Activated naive CD8-positive, alpha-beta T cell treated with anti-CD3 and anti-CD28 coated beads, Interleukin-2, amount 50 U/mL, for 24 hours (primary cell): ENCODE measurements at regions not wholly inside any gene's neighbourhood (a gene's known extent, or its start where the extent isn't known, plus 50 kb on each side); places are given as distances from the start of the nearest gene placed in this dataset.
"Not testable (repeated sequence)": the region's sequence is repeated elsewhere in the genome, so short reads cannot be mapped to it uniquely, and the experiment has no call there.

ENCODE experiments used
- ATAC-seq: fragments of 150-1000 bp; cut with Tn5 transposase; one replicate; pipeline ENCODE4 v1.10.0; 2021
- DNase-seq: peaks from one replicate; pipeline ENCODE4 v3.0.0; 2021
- H3K27ac Mint-ChIP-seq: one replicate; pipeline ENCODE4 v1.8.0; 2021; ENCODE audit warnings: mild to moderate bottlenecking, mixed read lengths
- H3K27me3 Mint-ChIP-seq: one replicate; pipeline ENCODE4 v1.8.0; 2021; ENCODE audit warnings: mixed read lengths
- H3K36me3 Mint-ChIP-seq: one replicate; pipeline ENCODE4 v1.8.0; 2021; ENCODE audit warnings: low read depth, mixed read lengths
- H3K4me1 Mint-ChIP-seq: one replicate; pipeline ENCODE4 v1.8.0; 2021; ENCODE audit warnings: mixed read lengths
- H3K4me3 Mint-ChIP-seq: one replicate; pipeline ENCODE4 v1.8.0; 2021; ENCODE audit warnings: mild to moderate bottlenecking, moderate library complexity, mixed read lengths
- H3K9me3 Mint-ChIP-seq: one replicate; pipeline ENCODE4 v1.8.0; 2021; ENCODE audit warnings: mixed read lengths

DNA sequence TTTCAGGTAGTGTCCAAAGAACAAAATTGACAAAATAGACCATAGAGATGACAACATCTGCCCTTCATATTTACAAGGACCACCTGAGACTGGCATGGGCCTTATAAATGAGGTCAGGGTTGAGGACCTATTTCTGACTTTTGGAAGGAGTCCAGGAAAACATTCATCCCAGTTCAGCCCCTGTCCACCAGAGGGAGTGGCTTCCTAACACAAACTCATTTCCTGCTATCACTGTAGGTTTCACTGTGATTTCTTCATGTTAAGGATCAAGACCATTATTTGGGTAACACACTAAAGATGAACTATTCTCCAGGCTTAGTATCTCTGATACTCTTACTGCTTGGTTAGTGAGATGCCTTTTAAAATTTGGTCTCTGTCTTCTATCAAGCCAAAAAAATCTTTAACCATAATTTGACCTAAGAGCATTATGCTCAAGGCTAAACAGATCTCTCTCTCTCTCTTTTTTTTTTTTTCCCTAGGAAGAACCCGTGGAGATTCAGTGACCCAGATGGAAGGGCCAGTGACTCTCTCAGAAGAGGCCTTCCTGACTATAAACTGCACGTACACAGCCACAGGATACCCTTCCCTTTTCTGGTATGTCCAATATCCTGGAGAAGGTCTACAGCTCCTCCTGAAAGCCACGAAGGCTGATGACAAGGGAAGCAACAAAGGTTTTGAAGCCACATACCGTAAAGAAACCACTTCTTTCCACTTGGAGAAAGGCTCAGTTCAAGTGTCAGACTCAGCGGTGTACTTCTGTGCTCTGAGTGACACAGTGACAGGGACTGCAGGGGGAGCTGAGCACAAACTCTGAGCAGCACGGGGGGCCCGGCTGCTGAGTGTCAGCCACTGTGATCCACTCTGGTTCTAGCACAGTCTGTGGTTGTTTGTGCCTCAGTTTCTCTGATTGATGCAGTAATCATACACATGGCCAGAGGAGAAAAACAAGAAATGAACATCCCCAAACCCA is 267.6 kb upstream of the OR4E1 start:
- peak overlapping the region; percentile 10 for H3K27ac Mint-ChIP-seq
- DNase-seq (peak; percentile 11), ATAC-seq (peak; percentile 87)
- H3K9me3 Mint-ChIP-seq: no peaks in the 10 kb centered on the region
- no peaks in the 10 kb centered on the region for H3K36me3 Mint-ChIP-seq
- peaks cover 23% of the 10 kb centered on the region for H3K4me1 Mint-ChIP-seq
- H3K27me3 Mint-ChIP-seq: peaks cover 4% of the 10 kb centered on the region
- peak overlapping the region; percentile 76 for H3K4me3 Mint-ChIP-seq

DNA sequence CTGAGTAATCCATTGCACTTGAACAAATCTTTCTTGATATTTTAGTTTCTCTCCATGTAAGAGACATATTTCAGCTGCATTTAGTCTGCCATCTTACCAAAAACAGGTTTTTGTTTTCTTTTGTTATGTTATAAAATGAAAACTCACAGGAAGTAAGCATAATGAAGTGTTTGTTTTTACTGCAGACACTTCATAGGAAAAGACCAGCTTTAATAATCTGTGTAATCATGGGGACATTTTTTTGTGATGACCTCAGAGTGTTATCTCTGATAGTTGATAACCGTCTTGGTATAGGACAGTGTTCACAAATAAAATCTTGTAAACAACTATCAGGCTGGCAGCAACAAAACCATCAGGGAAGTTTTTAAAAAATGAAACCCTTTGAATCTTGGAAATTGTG is 266.2 kb upstream of the OR4E1 start:
- DNase-seq (no peak), ATAC-seq (no peak)
- Mint-ChIP-seq H3K36me3 (no peaks in the 10 kb centered on the region), H3K27me3 (no peaks in the 10 kb centered on the region), H3K9me3 (no peaks in the 10 kb centered on the region), H3K27ac (no peak overlapping the region), H3K4me3 (no peak overlapping the region), H3K4me1 (peaks cover 23% of the 10 kb centered on the region)

DNA sequence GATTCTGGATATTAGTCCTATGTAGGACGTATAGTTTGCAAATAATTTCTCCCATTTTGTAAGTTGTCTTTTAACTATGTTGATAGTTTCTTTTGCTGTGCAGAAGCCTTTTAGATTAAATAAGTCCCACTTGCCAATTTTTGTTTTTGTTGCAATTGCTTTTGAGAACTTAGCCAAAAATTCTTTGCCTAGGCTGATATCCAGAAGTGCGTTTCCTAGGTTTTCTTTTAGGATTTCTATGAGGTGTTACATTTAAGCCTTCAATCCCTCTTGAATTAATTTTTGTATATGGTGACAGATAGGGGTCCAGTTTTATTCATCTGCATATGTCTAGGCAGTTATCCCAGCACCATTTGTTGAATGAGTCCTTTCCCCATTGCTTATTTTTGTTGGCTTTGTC is 264.4 kb upstream of the OR4E1 start:
- Mint-ChIP-seq H3K4me3 (no peak overlapping the region), H3K27ac (no peak overlapping the region), H3K4me1 (peaks cover 24% of the 10 kb centered on the region), H3K9me3 (no peaks in the 10 kb centered on the region), H3K36me3 (no peaks in the 10 kb centered on the region), H3K27me3 (no peaks in the 10 kb centered on the region)
- DNase-seq: no peak
- ATAC-seq: no peak

DNA sequence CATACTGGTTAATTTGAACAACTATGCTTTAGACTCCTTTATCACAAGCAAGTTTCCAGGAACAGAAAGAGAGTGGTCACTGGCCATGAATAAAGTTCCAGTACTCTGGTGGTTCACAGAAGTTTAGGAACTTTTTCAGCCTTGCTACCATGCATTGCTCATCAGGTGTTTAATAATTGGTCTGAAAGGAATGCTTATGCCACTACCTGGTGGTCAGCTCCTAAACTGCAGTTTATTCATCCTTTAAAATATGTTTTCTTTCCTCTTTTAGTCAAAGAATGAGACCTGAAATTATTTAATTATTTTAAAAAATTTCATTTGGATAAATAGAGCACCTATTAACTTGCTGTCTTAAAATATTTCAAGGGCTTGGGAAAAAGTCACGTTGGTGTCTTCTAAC is 260.1 kb upstream of the OR4E1 start:
- Mint-ChIP-seq H3K27ac (no peak overlapping the region), H3K4me3 (no peak overlapping the region), H3K27me3 (no peaks in the 10 kb centered on the region), H3K36me3 (no peaks in the 10 kb centered on the region), H3K4me1 (peaks cover 2% of the 10 kb centered on the region), H3K9me3 (no peaks in the 10 kb centered on the region)
- ATAC-seq (no peak), DNase-seq (no peak)

DNA sequence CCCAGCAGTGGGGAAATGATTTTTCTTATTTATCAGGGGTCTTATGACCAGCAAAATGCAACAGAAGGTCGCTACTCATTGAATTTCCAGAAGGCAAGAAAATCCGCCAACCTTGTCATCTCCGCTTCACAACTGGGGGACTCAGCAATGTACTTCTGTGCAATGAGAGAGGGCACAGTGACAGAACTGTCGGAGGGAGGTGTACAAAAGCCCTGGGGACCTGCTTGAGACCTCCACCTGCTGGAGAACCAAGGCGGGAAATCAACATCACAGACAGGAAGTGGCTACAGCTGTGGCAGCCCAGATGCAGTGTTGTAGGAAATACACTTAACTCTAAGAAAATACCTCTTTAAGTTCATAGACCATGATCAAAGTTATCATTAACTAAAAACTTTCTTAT is 250.9 kb upstream of the OR4E1 start:
- Mint-ChIP-seq H3K4me1 (peaks cover 58% of the 10 kb centered on the region), H3K27ac (peak overlapping the region; percentile 91), H3K36me3 (no peaks in the 10 kb centered on the region), H3K9me3 (no peaks in the 10 kb centered on the region), H3K4me3 (peak overlapping the region; percentile 47), H3K27me3 (no peaks in the 10 kb centered on the region)
- ATAC-seq (peak; percentile 82), DNase-seq (peak; percentile 50)

DNA sequence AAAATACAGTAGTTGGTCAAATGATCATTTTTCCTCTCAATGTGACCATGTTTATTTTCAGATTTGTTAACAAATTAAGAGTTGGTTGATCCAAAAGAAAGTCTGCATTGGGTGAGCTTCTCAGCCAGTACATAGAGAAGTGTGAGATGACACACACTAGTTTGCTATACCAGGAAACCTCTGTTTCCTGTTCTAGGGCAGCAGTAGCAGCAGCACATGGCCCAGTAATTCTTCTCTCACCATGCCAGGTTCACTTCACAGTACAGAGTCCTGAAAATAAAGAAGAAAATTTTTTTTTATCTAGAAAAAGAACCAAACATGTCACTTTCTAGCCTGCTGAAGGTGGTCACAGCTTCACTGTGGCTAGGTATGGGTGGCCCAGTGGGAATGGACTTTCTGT is 250.2 kb upstream of the OR4E1 start:
- Mint-ChIP-seq H3K4me3 (peak overlapping the region; percentile 47), H3K4me1 (peaks cover 63% of the 10 kb centered on the region), H3K9me3 (no peaks in the 10 kb centered on the region), H3K27me3 (no peaks in the 10 kb centered on the region), H3K36me3 (no peaks in the 10 kb centered on the region), H3K27ac (peak overlapping the region; percentile 91)
- ATAC-seq: peak; percentile 85
- DNase-seq: no peak

DNA sequence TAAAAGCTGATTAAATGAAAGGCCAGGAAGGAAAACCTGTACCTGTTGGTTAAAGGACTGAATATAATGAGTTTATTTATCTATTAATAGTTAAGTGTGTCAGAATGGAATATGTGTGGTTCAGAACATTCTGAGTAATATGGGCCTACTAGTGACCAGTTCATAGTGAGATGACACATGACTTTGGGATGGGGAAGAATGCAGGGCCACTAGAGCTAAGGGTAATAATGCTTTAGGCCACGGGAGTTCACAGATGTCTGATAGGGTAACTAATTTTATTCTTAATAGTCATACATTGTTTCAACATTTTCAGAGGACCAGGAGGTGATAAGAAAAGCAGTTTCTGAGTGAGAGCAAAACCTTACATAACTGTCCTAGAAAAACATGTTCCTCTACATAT is 247.8 kb upstream of the OR4E1 start:
- no peaks in the 10 kb centered on the region for H3K36me3 Mint-ChIP-seq
- H3K4me3 Mint-ChIP-seq: no peak overlapping the region
- DNase-seq (no peak), ATAC-seq (no peak)
- peaks cover 83% of the 10 kb centered on the region for H3K4me1 Mint-ChIP-seq
- H3K27ac Mint-ChIP-seq: peak overlapping the region; percentile 52
- H3K9me3 Mint-ChIP-seq: no peaks in the 10 kb centered on the region
- H3K27me3 Mint-ChIP-seq: no peaks in the 10 kb centered on the region

DNA sequence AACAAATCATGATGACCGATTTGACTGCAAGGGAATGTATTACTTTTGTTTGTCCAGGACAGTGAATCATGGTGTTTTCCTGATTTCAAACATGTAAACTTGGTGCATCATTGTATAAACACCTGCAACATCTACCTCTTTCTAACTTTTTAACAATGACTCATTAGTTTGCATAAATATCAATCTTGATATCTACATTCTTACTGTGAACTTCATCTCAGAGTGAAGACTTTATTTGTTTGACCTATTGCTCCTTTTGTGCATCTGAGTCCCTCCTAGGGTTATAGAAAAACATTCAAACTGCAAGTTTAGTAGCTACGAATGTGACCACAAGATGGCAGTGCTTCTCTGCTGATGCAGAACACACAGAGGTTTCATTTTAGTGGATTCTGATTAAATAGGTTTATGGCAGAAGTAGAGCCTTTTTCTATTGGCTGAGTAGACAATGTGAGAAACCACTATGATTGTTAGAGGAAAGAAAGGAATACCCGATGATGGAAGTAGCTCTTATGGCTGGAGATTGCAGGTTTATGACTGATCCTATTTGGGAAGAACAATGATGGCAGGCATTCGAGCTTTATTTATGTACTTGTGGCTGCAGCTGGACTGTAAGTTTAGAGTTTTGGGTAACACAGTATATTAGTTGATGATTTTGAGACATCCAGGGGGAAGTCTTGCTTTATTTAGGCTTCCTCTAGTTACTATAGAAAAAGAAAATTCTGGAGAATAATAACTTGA is 244.2 kb upstream of the OR4E1 start:
- Mint-ChIP-seq H3K27me3 (no peaks in the 10 kb centered on the region), H3K9me3 (no peaks in the 10 kb centered on the region), H3K36me3 (no peaks in the 10 kb centered on the region), H3K4me1 (peaks cover 82% of the 10 kb centered on the region), H3K4me3 (peak overlapping the region; percentile 77), H3K27ac (peak overlapping the region; percentile 74)
- DNase-seq (peak; percentile 44), ATAC-seq (peak; percentile 60)

DNA sequence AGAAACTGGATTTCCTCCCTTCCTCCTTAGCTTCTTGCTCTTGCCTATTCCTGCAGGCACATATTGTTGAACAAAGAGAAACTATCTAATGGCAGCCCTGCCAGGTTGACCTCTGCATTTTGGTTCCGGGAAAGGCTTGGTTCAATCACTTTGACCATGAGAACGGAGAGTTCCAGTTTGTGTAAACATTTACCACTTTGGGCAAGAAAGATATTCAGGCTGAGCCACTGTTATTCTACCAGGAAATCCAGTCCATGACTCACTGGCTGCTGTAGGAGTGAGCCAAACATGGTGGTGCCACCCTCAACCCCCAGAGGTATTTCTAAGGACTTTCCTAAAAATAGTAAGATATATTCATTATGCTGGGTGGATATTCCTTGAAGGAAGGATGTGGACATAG is 242.2 kb upstream of the OR4E1 start:
- Mint-ChIP-seq H3K4me1 (peaks cover 74% of the 10 kb centered on the region), H3K4me3 (peak overlapping the region; percentile 13), H3K36me3 (no peaks in the 10 kb centered on the region), H3K9me3 (no peaks in the 10 kb centered on the region), H3K27me3 (no peaks in the 10 kb centered on the region), H3K27ac (peak overlapping the region; percentile 73)
- DNase-seq (no peak), ATAC-seq (no peak)

DNA sequence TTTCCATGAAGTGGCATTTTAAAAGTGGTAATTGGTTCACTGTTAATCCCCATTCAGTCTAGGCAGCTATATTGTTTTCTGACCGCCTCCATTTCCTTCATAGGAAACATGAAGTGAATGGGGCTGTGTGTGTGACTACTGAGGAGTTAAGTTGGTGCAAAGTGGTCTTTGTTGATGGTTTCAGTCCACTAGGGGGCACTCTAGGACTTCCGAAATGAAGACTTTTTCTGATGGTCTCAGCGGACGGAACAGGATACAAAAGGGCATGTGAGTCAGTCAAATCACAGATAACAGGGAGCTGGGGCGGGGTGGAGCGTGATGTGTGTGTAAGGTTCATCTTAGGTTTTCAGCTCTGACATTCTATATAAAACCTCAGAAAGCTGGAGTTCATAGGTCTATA is 240.1 kb upstream of the OR4E1 start:
- no peaks in the 10 kb centered on the region for H3K36me3 Mint-ChIP-seq
- peaks cover 60% of the 10 kb centered on the region for H3K4me1 Mint-ChIP-seq
- peak overlapping the region; percentile 81 for H3K27ac Mint-ChIP-seq
- ATAC-seq (peak; percentile 89), DNase-seq (peak; percentile 74)
- no peaks in the 10 kb centered on the region for H3K9me3 Mint-ChIP-seq
- H3K4me3 Mint-ChIP-seq: peak overlapping the region; percentile 75
- no peaks in the 10 kb centered on the region for H3K27me3 Mint-ChIP-seq

DNA sequence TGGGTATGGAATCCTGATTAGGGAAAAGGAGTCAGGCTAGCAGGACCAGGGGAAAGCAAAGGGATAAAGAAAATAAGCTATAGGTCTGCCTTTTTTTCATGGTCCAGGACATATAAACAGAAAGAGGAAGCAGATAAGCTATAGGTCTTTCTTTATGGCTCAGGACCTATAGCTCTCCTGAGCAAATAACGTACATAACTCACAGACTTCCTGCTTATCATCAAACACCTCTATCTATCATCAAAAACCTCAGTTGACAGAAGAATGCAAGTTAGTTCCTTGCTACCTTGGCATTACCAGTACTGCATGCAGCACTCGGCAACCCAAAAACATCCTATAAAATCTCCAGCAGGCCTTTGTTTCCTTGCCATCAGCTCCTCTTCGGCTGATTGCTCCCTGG is 238.7 kb upstream of the OR4E1 start:
- DNase-seq (no peak), ATAC-seq (no peak)
- Mint-ChIP-seq H3K4me3 (peak overlapping the region; percentile 12), H3K36me3 (no peaks in the 10 kb centered on the region), H3K27me3 (no peaks in the 10 kb centered on the region), H3K27ac (no peak overlapping the region), H3K9me3 (no peaks in the 10 kb centered on the region), H3K4me1 (peaks cover 46% of the 10 kb centered on the region)

DNA sequence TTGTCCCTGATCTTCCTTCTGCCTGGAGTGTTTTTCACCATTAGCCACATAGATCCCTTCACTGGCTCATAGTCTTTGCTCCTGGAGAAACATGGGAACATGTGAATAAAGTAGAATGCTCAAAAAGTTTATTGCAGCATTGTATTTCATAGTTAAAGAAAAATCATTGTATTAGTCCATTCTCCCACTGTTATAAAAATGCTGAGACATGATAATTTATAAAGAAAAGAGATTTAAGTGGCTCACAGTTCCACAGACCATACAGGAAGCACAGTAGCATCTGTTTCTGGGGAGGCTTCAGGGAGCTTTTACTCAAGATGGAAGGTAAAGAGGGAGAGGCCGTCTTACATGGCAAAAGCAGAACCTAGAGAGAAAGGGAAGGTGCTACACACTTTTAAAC is 238.3 kb upstream of the OR4E1 start:
- no peak overlapping the region for H3K4me3 Mint-ChIP-seq
- H3K27ac Mint-ChIP-seq: no peak overlapping the region
- DNase-seq (no peak), ATAC-seq (no peak)
- H3K9me3 Mint-ChIP-seq: no peaks in the 10 kb centered on the region
- no peaks in the 10 kb centered on the region for H3K36me3 Mint-ChIP-seq
- no peaks in the 10 kb centered on the region for H3K27me3 Mint-ChIP-seq
- H3K4me1 Mint-ChIP-seq: peaks cover 41% of the 10 kb centered on the region

DNA sequence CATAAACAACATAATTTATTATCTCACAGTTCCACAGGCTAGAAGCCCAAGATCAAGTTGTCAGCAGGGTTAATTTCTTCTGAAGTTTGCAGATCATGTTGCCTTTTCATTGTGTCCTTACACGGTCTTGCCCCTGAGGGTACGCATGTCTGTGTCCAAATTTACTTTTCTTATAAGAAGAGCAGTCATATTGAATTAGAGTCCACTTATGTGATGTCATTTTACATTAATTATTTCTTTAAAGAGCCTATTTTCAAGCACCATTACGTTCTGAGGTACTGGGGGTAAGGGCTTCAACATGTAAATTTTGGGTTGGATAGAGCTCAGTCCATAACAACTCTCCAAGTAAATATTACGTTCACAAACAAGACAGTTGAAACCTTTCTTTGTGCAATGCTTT is 236.6 kb upstream of the OR4E1 start:
- Mint-ChIP-seq H3K36me3 (no peaks in the 10 kb centered on the region), H3K27me3 (no peaks in the 10 kb centered on the region), H3K27ac (no peak overlapping the region), H3K4me3 (no peak overlapping the region), H3K4me1 (peaks cover 25% of the 10 kb centered on the region), H3K9me3 (no peaks in the 10 kb centered on the region)
- ATAC-seq (no peak), DNase-seq (no peak)

DNA sequence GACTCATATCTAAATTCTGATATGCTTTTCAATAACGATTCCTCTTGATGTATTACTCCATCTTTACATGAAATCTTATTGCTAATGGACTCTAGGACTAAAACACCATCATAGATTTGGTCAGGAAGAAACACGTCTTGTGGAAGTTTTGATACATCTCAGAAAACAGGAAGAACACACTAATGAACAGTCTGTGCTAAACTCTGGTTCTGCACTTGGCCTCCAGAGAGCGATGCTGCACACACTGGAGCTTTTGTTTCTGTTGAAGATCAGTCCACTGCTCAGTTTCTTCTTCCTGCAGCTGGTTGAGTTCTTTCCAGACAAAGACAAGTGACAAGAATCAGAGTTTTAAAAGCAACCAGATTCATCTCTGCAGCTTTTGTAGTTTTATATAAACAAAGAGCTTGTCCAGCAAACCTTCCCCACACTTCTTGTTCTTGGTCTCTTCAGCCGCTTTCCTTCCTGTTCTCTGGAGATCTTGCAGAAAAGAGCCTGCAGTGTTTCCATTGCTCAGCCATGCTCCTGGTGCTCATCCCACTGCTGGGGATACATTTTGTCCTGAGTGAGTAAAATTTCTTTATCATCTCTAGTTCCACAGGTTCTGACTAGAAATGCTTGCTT is 229.1 kb upstream of the OR4E1 start:
- Mint-ChIP-seq H3K27me3 (no peaks in the 10 kb centered on the region), H3K27ac (peak overlapping the region; percentile 70), H3K4me3 (peak overlapping the region; percentile 66)

DNA sequence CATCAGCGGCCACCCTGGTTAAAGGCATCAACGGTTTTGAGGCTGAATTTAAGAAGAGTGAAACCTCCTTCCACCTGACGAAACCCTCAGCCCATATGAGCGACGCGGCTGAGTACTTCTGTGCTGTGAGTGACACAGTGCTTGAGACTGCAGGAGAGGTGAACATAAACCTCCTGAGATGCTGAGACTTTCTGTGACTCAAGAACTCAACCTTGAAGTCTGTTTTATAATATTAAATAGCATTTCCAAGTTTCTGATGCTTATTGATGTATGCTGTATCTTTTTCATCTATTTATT is 221.2 kb upstream of the OR4E1 start:
- H3K36me3 Mint-ChIP-seq, H3K4me1 Mint-ChIP-seq, H3K27me3 Mint-ChIP-seq, H3K9me3 Mint-ChIP-seq, DNase-seq: not testable (repeated sequence)
- ATAC-seq: peak; percentile 48
- peak overlapping the region; percentile 71 for H3K4me3 Mint-ChIP-seq
- peak overlapping the region; percentile 72 for H3K27ac Mint-ChIP-seq

More for the DNA sequence above, 229.1 kb upstream of the OR4E1 start:
- H3K4me1 Mint-ChIP-seq: peaks cover 14% of the 10 kb centered on the region
- H3K36me3 Mint-ChIP-seq: no peaks in the 10 kb centered on the region
- H3K9me3 Mint-ChIP-seq: no peaks in the 10 kb centered on the region
- ATAC-seq (no peak), DNase-seq (no peak)
